Ishikawa (cell line): ENCODE measurements at regions not wholly inside any gene's neighbourhood (a gene's known extent, or its start where the extent isn't known, plus 50 kb on each side); places are given as distances from the start of the nearest gene placed in this dataset.

ENCODE experiments used
- FOXM1 ChIP-seq: IDR thresholded peaks from 2 replicates; pipeline ENCODE4 v1.6.1; 2012; ENCODE audit warnings: low read depth, borderline replicate concordance
- NFIC ChIP-seq: IDR thresholded peaks from 2 replicates; pipeline ENCODE4 v1.6.1; 2012
- RAD21 ChIP-seq: IDR thresholded peaks from 2 replicates; pipeline ENCODE4 v1.6.1; 2012; ENCODE audit warnings: low read depth
- USF1 ChIP-seq: IDR thresholded peaks from 2 replicates; pipeline ENCODE4 v1.6.1; 2012

- TF ChIP-seq FOXM1 (no peak), RAD21 (no peak), USF1 (no peak), NFIC (no peak)
Observed at GRCh38 chr13:111614613-111615012, 294.2 kb downstream of the TEX29 start.
